Upper lobe of right lung (tissue), 1 donor: ENCODE measurements at regions not wholly inside any gene's neighbourhood (a gene's known extent, or its start where the extent isn't known, plus 50 kb on each side); places are given as distances from the start of the nearest gene placed in this dataset.

Experiments used
- ATAC-seq: fragments of 200-7000 bp; cut with Tn5 transposase; one replicate; pipeline ENCODE4 v1.9.1; 2020; ENCODE audit warnings: mild to moderate bottlenecking, moderate library complexity
- DNase-seq: peaks from one replicate; pipeline ENCODE4 v3.0.0-alpha.2; 2020
- H3K27ac ChIP-seq: fragments of 200-600 bp; one replicate; pipeline ENCODE4 v1.8.0; 2022
- H3K27me3 ChIP-seq: fragments of 200-600 bp; one replicate; pipeline ENCODE4 v1.8.0; 2022; ENCODE audit warnings: mild to moderate bottlenecking
- H3K36me3 ChIP-seq: fragments of 200-600 bp; one replicate; pipeline ENCODE4 v1.8.0; 2022
- H3K4me1 ChIP-seq: fragments of 200-600 bp; one replicate; pipeline ENCODE4 v1.8.0; 2022
- H3K4me3 ChIP-seq: fragments of 200-600 bp; one replicate; pipeline ENCODE4 v1.8.0; 2022; ENCODE audit warnings: mild to moderate bottlenecking
- H3K9me3 ChIP-seq: fragments of 200-600 bp; one replicate; pipeline ENCODE4 v1.8.0; 2022
- CTCF ChIP-seq: fragments of 200-600 bp; IDR thresholded peaks from one replicate; pipeline ENCODE4 v1.8.0; 2022; ENCODE audit warnings: antibody characterized with exemption
- intact Hi-C: fragments of 100-400 bp; cut with DNase I; formaldehyde crosslinking; loops from one replicate; pipeline ENCODE4 v1.11.0; 2022
- donor health status: DM: no; HTN: yes; CAD: no; lungs with severe emphysema.

GRCh38 chr13:65166675-65167074 is 2063.5 kb downstream of the PCDH9 start:
- no peak for ATAC-seq
- intact Hi-C loops = no loop called here
- Histone ChIP-seq H3K9me3 (no peaks in the 10 kb centered on the region), H3K4me3 (no peak overlapping the region), H3K27me3 (no peaks in the 10 kb centered on the region), H3K36me3 (no peaks in the 10 kb centered on the region), H3K4me1 (no peaks in the 10 kb centered on the region), H3K27ac (no peak overlapping the region)
- no peak for TF ChIP-seq CTCF
- no peak for DNase-seq

- no peak overlapping the region for H3K4me3 ChIP-seq
- intact Hi-C loops = no loop called here
- TF ChIP-seq CTCF = no peak
- no peaks in the 10 kb centered on the region for H3K4me1 ChIP-seq
- DNase-seq (no peak), ATAC-seq (no peak)
- H3K27ac ChIP-seq = no peak overlapping the region
- H3K36me3 ChIP-seq = no peaks in the 10 kb centered on the region
- no peaks in the 10 kb centered on the region for H3K27me3 ChIP-seq
- H3K9me3 ChIP-seq = no peaks in the 10 kb centered on the region
These were observed 2070.3 kb downstream of the PCDH9 start for GRCh38 chr13:65159803-65160202.

DNA sequence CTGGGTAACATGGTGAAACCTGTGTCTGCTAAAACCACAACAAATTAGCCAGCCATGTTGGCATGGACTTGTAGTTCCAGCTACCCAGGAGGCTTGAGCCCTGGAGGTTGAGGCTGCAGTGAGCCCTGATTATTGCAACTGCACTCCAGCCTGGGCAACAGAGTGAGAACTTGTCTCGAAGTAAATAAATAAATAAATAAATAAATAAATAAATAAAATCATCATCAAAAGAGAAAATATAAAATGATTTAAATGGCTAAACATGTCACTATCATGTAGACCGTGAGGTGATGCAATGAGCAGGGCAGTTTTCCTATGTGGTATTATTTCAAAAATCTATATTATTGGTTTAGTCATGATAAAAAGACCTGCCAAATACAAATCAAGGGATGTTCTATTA is 2074.3 kb downstream of the PCDH9 start:
- H3K4me1 ChIP-seq = no peaks in the 10 kb centered on the region
- no peaks in the 10 kb centered on the region for H3K36me3 ChIP-seq
- no peak overlapping the region for H3K4me3 ChIP-seq
- H3K27me3 ChIP-seq = no peaks in the 10 kb centered on the region
- H3K9me3 ChIP-seq = no peaks in the 10 kb centered on the region
- ATAC-seq (no peak), DNase-seq (no peak)
- intact Hi-C loops = no loop called here
- no peak overlapping the region for H3K27ac ChIP-seq
- TF ChIP-seq CTCF = no peak

GRCh38 chr13:65154661-65155447 is 2075.3 kb downstream of the PCDH9 start:
- no peak overlapping the region for H3K27ac ChIP-seq
- H3K9me3 ChIP-seq = no peaks in the 10 kb centered on the region
- H3K4me1 ChIP-seq = no peaks in the 10 kb centered on the region
- no peak overlapping the region for H3K4me3 ChIP-seq
- ATAC-seq (no peak), DNase-seq (no peak)
- intact Hi-C loops = no loop called here
- no peaks in the 10 kb centered on the region for H3K27me3 ChIP-seq
- no peak for TF ChIP-seq CTCF
- H3K36me3 ChIP-seq = no peaks in the 10 kb centered on the region

DNA sequence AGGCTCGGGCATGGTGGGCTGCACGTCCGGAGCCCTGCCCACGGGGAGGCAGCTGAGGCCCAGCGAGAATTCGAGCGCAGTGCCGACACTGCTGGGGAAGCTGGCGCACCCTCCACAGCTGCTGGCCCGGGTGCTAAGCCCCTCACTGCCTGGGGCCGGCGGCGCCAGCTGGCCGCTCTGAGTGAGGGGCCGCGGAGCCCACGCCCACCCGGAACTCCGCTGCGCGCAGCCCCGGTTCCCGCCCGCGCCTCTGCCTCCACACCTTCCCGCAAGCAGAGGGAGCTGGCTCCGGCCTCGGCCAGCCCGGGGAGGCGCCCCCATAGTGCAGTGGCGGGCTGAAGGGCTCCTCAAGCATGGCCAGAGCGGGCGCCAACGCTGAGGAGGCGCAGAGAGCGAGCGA is 2080.4 kb downstream of the PCDH9 start:
- no peaks in the 10 kb centered on the region for H3K27me3 ChIP-seq
- no peak for DNase-seq
- H3K36me3 ChIP-seq = no peaks in the 10 kb centered on the region
- no peaks in the 10 kb centered on the region for H3K4me1 ChIP-seq
- H3K27ac ChIP-seq = no peak overlapping the region
- intact Hi-C loops = no loop called here
- no peak for TF ChIP-seq CTCF
- no peak for ATAC-seq
- H3K9me3 ChIP-seq = no peaks in the 10 kb centered on the region
- no peak overlapping the region for H3K4me3 ChIP-seq

GRCh38 chr13:65143920-65144319 is 2086.2 kb downstream of the PCDH9 start:
- no peak for ATAC-seq
- intact Hi-C loops = no loop called here
- no peaks in the 10 kb centered on the region for H3K36me3 ChIP-seq
- H3K4me3 ChIP-seq = no peak overlapping the region
- no peak for DNase-seq
- H3K27me3 ChIP-seq = no peaks in the 10 kb centered on the region
- H3K27ac ChIP-seq = no peak overlapping the region
- no peaks in the 10 kb centered on the region for H3K9me3 ChIP-seq
- no peak for TF ChIP-seq CTCF
- no peaks in the 10 kb centered on the region for H3K4me1 ChIP-seq
